GM18520 (cell line): ENCODE measurements at regions not wholly inside any gene's neighbourhood (a gene's known extent, or its start where the extent isn't known, plus 50 kb on each side); places are given as distances from the start of the nearest gene placed in this dataset.

Experiments
- ATAC-seq: cut with Tn5 transposase; IDR thresholded peaks from one replicate; pipeline ENCODE4 v1.9.1; 2021; ENCODE audit not compliant: unreplicated experiment

DNA sequence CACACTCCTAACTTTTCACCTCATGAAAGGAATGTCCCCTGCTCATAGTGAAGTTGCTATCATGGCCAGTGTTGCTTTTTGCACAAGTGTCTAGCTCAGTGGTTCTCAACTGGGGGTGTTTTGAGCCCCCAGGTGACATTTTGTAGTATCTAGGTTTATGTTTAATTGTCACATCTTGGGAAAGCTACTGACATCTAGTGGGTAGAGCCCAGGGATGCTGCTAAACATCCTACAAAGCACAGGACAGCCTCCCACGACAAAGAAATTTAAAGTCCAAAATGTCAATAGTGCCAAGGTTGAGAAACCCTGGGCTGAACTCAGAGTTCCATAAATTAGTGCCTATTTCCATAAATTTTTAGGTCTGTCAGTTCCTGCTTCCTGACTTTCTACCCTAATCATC is 70.7 kb upstream of the HCCS start:
- no peak for ATAC-seq

DNA sequence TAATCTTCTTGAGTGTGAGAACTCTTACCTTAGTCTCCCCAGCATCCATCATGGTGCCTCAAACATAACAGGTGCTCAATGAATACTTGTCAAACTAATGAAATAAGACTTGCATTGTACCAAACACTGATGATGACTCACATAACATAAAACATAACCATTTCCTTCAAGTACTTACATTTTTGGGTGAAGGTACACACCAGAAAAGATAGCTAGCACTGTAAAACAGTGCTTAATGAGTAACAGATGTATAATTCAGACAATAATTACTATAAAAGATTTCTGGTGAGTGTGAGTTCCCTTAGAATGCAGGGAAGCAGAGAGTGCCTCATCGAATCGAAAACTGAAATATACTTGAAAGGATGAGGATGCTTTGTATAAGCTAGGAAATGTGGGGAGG is 70.1 kb upstream of the HCCS start:
- no peak for ATAC-seq

GRCh38 chrX:11050013-11050412 is 61.1 kb upstream of the HCCS start:
- no peak for ATAC-seq

- ATAC-seq: no peak
Observed at GRCh38 chrX:11053351-11053750, 57.8 kb upstream of the HCCS start.

DNA sequence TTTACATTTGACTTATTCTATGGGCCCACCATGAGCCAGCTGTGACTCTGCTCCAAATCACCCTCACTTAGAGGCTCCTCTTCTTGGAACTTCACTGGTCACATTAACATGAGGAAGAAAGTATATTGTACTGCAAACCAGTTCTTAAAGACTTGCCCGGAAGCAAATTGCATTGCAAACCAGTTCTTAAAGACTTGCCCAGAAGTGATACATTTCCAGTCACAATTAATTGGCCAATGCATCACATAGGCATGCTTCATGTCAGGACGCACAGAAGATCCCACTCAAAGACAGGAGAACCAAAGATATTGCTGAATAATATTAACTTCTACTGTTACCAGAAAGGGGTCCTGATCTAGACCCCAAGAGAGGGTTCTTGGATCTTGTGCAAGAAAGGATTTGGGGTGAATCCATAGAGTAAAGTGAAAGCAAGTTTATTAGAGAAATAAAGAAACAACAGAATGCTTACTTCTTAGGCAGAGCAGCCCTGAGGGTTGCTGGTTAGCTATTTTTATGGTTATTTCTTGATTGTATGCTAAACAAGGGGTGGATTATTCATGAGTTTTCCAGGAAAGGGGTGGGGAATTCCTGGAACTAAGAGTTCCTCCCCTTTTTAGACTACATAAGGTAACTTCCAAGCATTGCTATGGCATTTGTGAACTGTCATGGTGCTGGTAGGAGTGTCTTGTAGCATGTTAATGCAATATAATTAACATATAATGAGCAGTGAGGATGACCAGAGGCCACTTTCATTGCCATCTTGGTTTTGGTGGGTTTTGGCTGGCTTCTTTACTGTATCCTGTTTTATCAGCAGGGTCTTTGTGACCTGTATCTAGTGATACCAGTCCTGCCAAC is 54.6 kb upstream of the HCCS start:
- ATAC-seq: no peak

GRCh38 chrX:11059933-11060332 is 51.2 kb upstream of the HCCS start:
- no peak for ATAC-seq
